Mesenchymal stem cell (in vitro differentiated cells and primary cell): ENCODE measurements at regions not wholly inside any gene's neighbourhood (a gene's known extent, or its start where the extent isn't known, plus 50 kb on each side); places are given as distances from the start of the nearest gene placed in this dataset.
A peak's percentile ranks its signal among the peaks of the same experiment; 100 is the strongest.

Source experiments
- DNase-seq: peaks from one replicate; pipeline ENCODE4 v3.0.0-alpha.2; 2013
- H2AFZ ChIP-seq: one replicate; pipeline ENCODE4 v1.6.1; 2013; ENCODE audit warnings: low read depth, mild to moderate bottlenecking, control low read depth, inconsistent platforms, low read length, moderate library complexity
- H2AK5ac ChIP-seq: 2 replicates; pipeline ENCODE4 v1.6.1; 2013; ENCODE audit warnings: low read length, moderate library complexity, mild to moderate bottlenecking, inconsistent platforms; ENCODE audit not compliant: severe bottlenecking
- H2BK120ac ChIP-seq: one replicate; pipeline ENCODE4 v1.6.1; 2013; ENCODE audit warnings: low read depth, mild to moderate bottlenecking, inconsistent platforms, low read length, moderate library complexity
- H2BK12ac ChIP-seq, 2 experiments: one replicate each; pipeline ENCODE4 v1.6.1; 2013; ENCODE audit warnings: inconsistent platforms in 2 of 2, low read length in 2 of 2, mild to moderate bottlenecking in 2 of 2, moderate library complexity in 2 of 2, control low read depth in 1 of 2
- H2BK15ac ChIP-seq: one replicate; pipeline ENCODE4 v1.6.1; 2013; ENCODE audit warnings: mild to moderate bottlenecking, low read depth, inconsistent platforms; ENCODE audit not compliant: poor library complexity, severe bottlenecking
- H2BK5ac ChIP-seq: 2 replicates; pipeline ENCODE4 v1.6.1; 2013; ENCODE audit warnings: low read depth, mild to moderate bottlenecking, low read length, control low read depth, inconsistent platforms; ENCODE audit not compliant: poor library complexity, severe bottlenecking
- H3K14ac ChIP-seq, 2 experiments: one replicate each; pipeline ENCODE4 v1.6.1; 2013; ENCODE audit warnings: inconsistent platforms in 2 of 2, low read length in 2 of 2, control low read depth in 1 of 2, mild to moderate bottlenecking in 1 of 2, moderate library complexity in 1 of 2
- H3K18ac ChIP-seq, 2 experiments: one replicate each; pipeline ENCODE4 v1.6.1; 2013; ENCODE audit warnings: inconsistent platforms in 2 of 2, low read length in 2 of 2, control low read depth in 1 of 2, low read depth in 1 of 2, mild to moderate bottlenecking in 1 of 2
- H3K23ac ChIP-seq, 2 experiments: one replicate each; pipeline ENCODE4 v1.6.1; 2013; ENCODE audit warnings: inconsistent platforms in 2 of 2, low read length in 2 of 2, mild to moderate bottlenecking in 2 of 2, moderate library complexity in 2 of 2, control low read depth in 1 of 2
- H3K27ac ChIP-seq: 2 replicates; pipeline ENCODE4 v1.5.1; 2013; ENCODE audit warnings: mild to moderate bottlenecking, moderate library complexity, low read length, control low read depth, inconsistent platforms; ENCODE audit not compliant: poor library complexity, severe bottlenecking
- H3K27me3 ChIP-seq, 2 experiments: 2 replicates each; pipeline versions ENCODE4 v1.6.1 to v1.7.0; 2013; ENCODE audit warnings: low read length in 2 of 2, mild to moderate bottlenecking in 2 of 2, moderate library complexity in 2 of 2, control low read depth in 1 of 2, inconsistent platforms in 1 of 2; ENCODE audit not compliant: control insufficient read depth in 1 of 2, insufficient read depth in 1 of 2
- H3K36me3 ChIP-seq, 2 experiments: 2 replicates each; pipeline versions ENCODE4 v1.6.1 to v1.7.0; 2013; ENCODE audit warnings: low read length in 2 of 2, control low read depth in 1 of 2, inconsistent platforms in 1 of 2, low read depth in 1 of 2, mild to moderate bottlenecking in 1 of 2; ENCODE audit not compliant: insufficient read depth in 2 of 2, control insufficient read depth in 1 of 2
- H3K4ac ChIP-seq, 2 experiments: one replicate each; pipeline ENCODE4 v1.6.1; 2013; ENCODE audit warnings: inconsistent platforms in 2 of 2, low read length in 2 of 2, mild to moderate bottlenecking in 2 of 2, moderate library complexity in 2 of 2, control low read depth in 1 of 2, low read depth in 1 of 2
- H3K4me1 ChIP-seq: 2 replicates; pipeline ENCODE4 v1.6.1; 2013; ENCODE audit warnings: low read depth, low read length, control low read depth; ENCODE audit not compliant: control insufficient read depth, insufficient read depth
- H3K4me2 ChIP-seq: 2 replicates; pipeline ENCODE4 v1.6.1; 2013; ENCODE audit warnings: low read length, mild to moderate bottlenecking, inconsistent platforms; ENCODE audit not compliant: poor library complexity, severe bottlenecking
- H3K4me3 ChIP-seq, 2 experiments: 2 replicates each; pipeline versions ENCODE4 v1.5.1 to v1.7.0; 2013; ENCODE audit warnings: low read length in 2 of 2, mild to moderate bottlenecking in 2 of 2, control low read depth in 1 of 2, low read depth in 1 of 2; ENCODE audit not compliant: insufficient read depth in 1 of 2
- H3K79me1 ChIP-seq: replicated peaks from 2 replicates; pipeline ENCODE4 v1.6.1; 2013; ENCODE audit warnings: mild to moderate bottlenecking, control low read depth, low read length, inconsistent platforms; ENCODE audit not compliant: poor library complexity, severe bottlenecking
- H3K9ac ChIP-seq: 2 replicates; pipeline ENCODE4 v1.7.0; 2013; ENCODE audit warnings: mild to moderate bottlenecking, low read length, moderate library complexity
- H3K9me3 ChIP-seq: 2 replicates; pipeline ENCODE4 v1.7.0; 2013; ENCODE audit warnings: mild to moderate bottlenecking, low read length; ENCODE audit not compliant: control insufficient read depth
- H4K8ac ChIP-seq: one replicate; pipeline ENCODE4 v1.6.1; 2013; ENCODE audit warnings: inconsistent platforms, mild to moderate bottlenecking, low read length, moderate library complexity
- H4K91ac ChIP-seq: one replicate; pipeline ENCODE4 v1.6.1; 2013; ENCODE audit warnings: mild to moderate bottlenecking, low read length, inconsistent platforms
- WGBS: methylation state at CpG from one replicate; pipeline ENCODE4 v1.1.7; 2013; ENCODE audit warnings: mixed read lengths; 5-methylcytosine and 5-hydroxymethylcytosine counted together

- Histone ChIP-seq H3K14ac (no peak overlapping the region), H4K91ac (peak overlapping the region; percentile 30), H3K36me3 (peaks cover 43 to 52% of the 10 kb centered on the region in 2 experiments), H2BK120ac (no peak overlapping the region), H2BK5ac (no peak overlapping the region), H3K27ac (no peak overlapping the region), H3K4me3 (no peak overlapping the region), H3K79me1 (peaks cover under 1% of the 10 kb centered on the region), H3K9me3 (no peaks in the 10 kb centered on the region), H3K18ac (no peak overlapping the region), H3K9ac (peak overlapping the region; percentile 58), H3K4ac (no peak overlapping the region), H2AK5ac (no peak overlapping the region), H2BK15ac (no peak overlapping the region), H3K4me1 (peaks cover 30% of the 10 kb centered on the region), H2AFZ (no peak overlapping the region), H3K27me3 (peaks cover 0 to 14% of the 10 kb centered on the region in 2 experiments), H3K4me2 (no peak overlapping the region), H4K8ac (no peak overlapping the region), H2BK12ac (peak overlapping the region in 1 of 2 experiments; percentile 10), H3K23ac (no peak overlapping the region)
- peak; percentile 82 for DNase-seq
- 73% methylated on average over 10 of the region's 10 CpGs for WGBS
Observed at GRCh38 chr3:127035677-127036076, 52.8 kb downstream of the PLXNA1 start.

- peaks cover 27% of the 10 kb centered on the region for H3K4me1 ChIP-seq
- no peak overlapping the region for H3K23ac ChIP-seq
- 92% methylated on average over 27 of the region's 28 CpGs for WGBS
- H3K27ac ChIP-seq: no peak overlapping the region
- H3K4ac ChIP-seq: peak overlapping the region in 1 of 2 experiments; percentile 42
- no peak overlapping the region for H3K18ac ChIP-seq
- H3K4me3 ChIP-seq: no peak overlapping the region
- no peak for DNase-seq
- H4K8ac ChIP-seq: peak overlapping the region; percentile 5
- H3K4me2 ChIP-seq: no peak overlapping the region
- H2BK120ac ChIP-seq: no peak overlapping the region
- H3K27me3 ChIP-seq: peaks cover 0 to 14% of the 10 kb centered on the region in 2 experiments
- peak overlapping the region; percentile 58 for H3K9ac ChIP-seq
- no peak overlapping the region for H3K14ac ChIP-seq
- no peak overlapping the region for H2AK5ac ChIP-seq
- no peak overlapping the region for H2AFZ ChIP-seq
- H2BK12ac ChIP-seq: no peak overlapping the region
- H3K79me1 ChIP-seq: no peaks in the 10 kb centered on the region
- peak overlapping the region; percentile 52 for H4K91ac ChIP-seq
- peaks cover 35 to 45% of the 10 kb centered on the region in 2 experiments for H3K36me3 ChIP-seq
- H2BK15ac ChIP-seq: no peak overlapping the region
- H3K9me3 ChIP-seq: no peaks in the 10 kb centered on the region
- no peak overlapping the region for H2BK5ac ChIP-seq
Observed at GRCh38 chr3:127036209-127037020, 53.5 kb downstream of the PLXNA1 start.

- Histone ChIP-seq H3K27me3 (peaks cover 0 to 14% of the 10 kb centered on the region in 2 experiments), H3K4ac (no peak overlapping the region), H3K14ac (no peak overlapping the region), H2BK5ac (no peak overlapping the region), H3K23ac (no peak overlapping the region), H2AK5ac (no peak overlapping the region), H2BK15ac (no peak overlapping the region), H3K9me3 (no peaks in the 10 kb centered on the region), H3K27ac (no peak overlapping the region), H3K4me2 (no peak overlapping the region), H3K18ac (no peak overlapping the region), H2AFZ (no peak overlapping the region), H3K36me3 (peaks cover 29 to 39% of the 10 kb centered on the region in 2 experiments), H3K9ac (no peak overlapping the region), H4K8ac (no peak overlapping the region), H2BK120ac (no peak overlapping the region), H3K4me1 (peaks cover 27% of the 10 kb centered on the region), H3K4me3 (no peak overlapping the region), H2BK12ac (no peak overlapping the region), H3K79me1 (no peaks in the 10 kb centered on the region), H4K91ac (no peak overlapping the region)
- no peak for DNase-seq
- 97% methylated on average over 13 of the region's 16 CpGs for WGBS
Observed at GRCh38 chr3:127037021-127037400, 54.1 kb downstream of the PLXNA1 start.

- Histone ChIP-seq H3K23ac (no peak overlapping the region), H3K14ac (no peak overlapping the region), H2AFZ (no peak overlapping the region), H2AK5ac (no peak overlapping the region), H2BK12ac (no peak overlapping the region), H3K9ac (no peak overlapping the region), H2BK5ac (no peak overlapping the region), H3K27ac (no peak overlapping the region), H3K36me3 (peaks cover 25 to 35% of the 10 kb centered on the region in 2 experiments), H4K8ac (no peak overlapping the region), H3K4me3 (no peak overlapping the region), H3K4me2 (no peak overlapping the region), H3K18ac (no peak overlapping the region), H2BK120ac (no peak overlapping the region), H3K4me1 (peaks cover 27% of the 10 kb centered on the region), H3K9me3 (no peaks in the 10 kb centered on the region), H3K4ac (no peak overlapping the region), H4K91ac (no peak overlapping the region), H3K27me3 (peaks cover 0 to 14% of the 10 kb centered on the region in 2 experiments), H3K79me1 (no peaks in the 10 kb centered on the region), H2BK15ac (no peak overlapping the region)
- WGBS: 89% methylated on average over 11 of the region's 11 CpGs
- DNase-seq: no peak
Observed at GRCh38 chr3:127037418-127037841, 54.5 kb downstream of the PLXNA1 start.
